ENCODE measurements at regions not wholly inside any gene's neighbourhood (a gene's known extent, or its start where the extent isn't known, plus 50 kb on each side); places are given as distances from the start of the nearest gene placed in this dataset.

DNA sequence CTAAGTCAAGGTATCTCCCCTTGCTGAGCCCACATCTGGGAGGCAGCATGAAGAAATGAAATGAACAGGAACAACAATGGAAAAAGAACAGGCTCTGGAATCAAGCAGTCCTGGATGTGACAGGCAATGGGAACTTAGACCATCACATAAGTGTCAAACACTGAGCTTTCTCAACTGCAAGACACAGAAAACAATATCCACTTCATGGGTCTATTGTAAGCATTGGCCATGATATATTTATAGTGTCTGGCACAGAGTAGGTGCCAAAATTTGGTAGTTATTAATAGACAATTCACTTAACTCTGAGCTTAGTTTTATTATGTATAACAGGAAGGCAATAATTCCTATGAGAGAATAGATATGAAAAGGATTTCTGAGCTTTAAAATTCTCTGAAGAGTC is 64.1 kb upstream of the ATP1B1 start:
- H3K9me3 ChIP-seq (ENCODE audit: control insufficient read depth in 2 of 2, low read length in 2 of 2) = no peaks in the 10 kb centered on the region
- no peak overlapping the region for H3K27ac ChIP-seq (ENCODE audit: insufficient read depth, low read length, poor library complexity, severe bottlenecking)
- no peak overlapping the region for H3K4me3 ChIP-seq (ENCODE audit: low read depth, low read length)
- no peaks in the 10 kb centered on the region for H3K36me3 ChIP-seq (ENCODE audit: control insufficient read depth, insufficient read depth, low read length)
- H3K27ac Mint-ChIP-seq = peak overlapping the region; percentile 88 to 99 (median 89)
- peaks cover 0 to 2% (median 0%) of the 10 kb centered on the region in 7 donors for H3K9me3 Mint-ChIP-seq
- no peaks in the 10 kb centered on the region for H3K27me3 Mint-ChIP-seq
- H3K36me3 Mint-ChIP-seq = no peaks in the 10 kb centered on the region
- no peak for DNase-seq
- peaks cover 18 to 48% (median 41%) of the 10 kb centered on the region in 4 donors for H3K4me1 Mint-ChIP-seq
- no peaks in the 10 kb centered on the region for H3K27me3 ChIP-seq (ENCODE audit: control insufficient read depth, insufficient read depth, low read length)
- no peak for ATAC-seq (ENCODE audit: low read depth in 2 of 2)
- peaks cover 23% of the 10 kb centered on the region for H3K4me1 ChIP-seq (ENCODE audit: control insufficient read depth, insufficient read depth, low read length, poor library complexity, severe bottlenecking)
- H3K4me3 Mint-ChIP-seq = no peak overlapping the region

DNA sequence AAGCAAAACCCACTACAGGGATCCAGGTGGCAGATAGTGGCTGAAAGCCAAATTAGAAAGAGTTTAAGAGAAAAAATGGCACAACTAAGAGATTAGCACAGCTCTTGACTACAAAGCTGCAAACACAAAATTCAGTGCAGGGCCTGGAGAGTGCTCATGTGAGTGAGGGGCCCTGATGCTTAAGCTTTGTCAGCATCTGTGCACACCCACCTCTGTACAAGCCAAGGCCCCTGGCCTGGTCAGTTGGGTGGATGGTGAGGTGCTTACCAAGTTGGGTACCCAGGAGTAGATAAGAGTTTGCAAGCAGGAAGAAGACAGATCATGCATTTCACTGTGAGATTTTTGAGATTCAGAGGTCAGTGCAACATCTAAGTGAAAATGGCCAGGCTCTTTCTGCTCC is 62.7 kb upstream of the ATP1B1 start:
- Mint-ChIP-seq H3K36me3 (no peaks in the 10 kb centered on the region), H3K4me3 (peak overlapping the region in 3 of 4 donors; percentile 6 to 85 (median 75)), H3K4me1 (peaks cover 18 to 59% (median 44%) of the 10 kb centered on the region in 4 donors), H3K27me3 (no peaks in the 10 kb centered on the region), H3K9me3 (peaks cover 0 to 2% (median 0%) of the 10 kb centered on the region in 7 donors), H3K27ac (peak overlapping the region; percentile 88 to 99 (median 89))
- Histone ChIP-seq H3K4me3 (ENCODE audit: low read depth, low read length) (peak overlapping the region; percentile 60), H3K4me1 (ENCODE audit: control insufficient read depth, insufficient read depth, low read length, poor library complexity, severe bottlenecking) (peaks cover 23% of the 10 kb centered on the region), H3K27me3 (ENCODE audit: control insufficient read depth, insufficient read depth, low read length) (no peaks in the 10 kb centered on the region), H3K9me3 (ENCODE audit: control insufficient read depth in 2 of 2, low read length in 2 of 2) (no peaks in the 10 kb centered on the region), H3K27ac (ENCODE audit: insufficient read depth, low read length, poor library complexity, severe bottlenecking) (peak overlapping the region; percentile 58), H3K36me3 (ENCODE audit: control insufficient read depth, insufficient read depth, low read length) (no peaks in the 10 kb centered on the region)
- ATAC-seq (ENCODE audit: low read depth in 2 of 2) (no peak), DNase-seq (no peak)

DNA sequence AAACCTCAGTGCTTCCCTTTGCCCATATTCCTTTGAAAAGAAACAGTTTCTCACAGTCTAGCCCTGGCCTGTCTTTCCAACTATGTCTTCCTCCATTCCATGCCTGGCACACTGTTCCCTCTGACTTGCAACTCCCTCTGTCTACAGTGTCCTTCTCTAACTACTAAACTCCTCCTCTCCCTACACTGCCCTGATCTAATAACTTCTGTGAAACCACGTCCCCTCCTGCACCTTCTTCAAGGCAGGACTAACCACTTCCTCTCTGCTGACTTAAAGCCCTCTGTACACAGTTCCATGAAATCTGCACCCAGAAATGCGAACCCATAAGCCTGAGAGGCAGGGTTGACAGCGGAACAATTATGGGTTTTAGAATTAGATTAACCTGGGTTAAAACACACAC is 62.2 kb upstream of the ATP1B1 start:
- no peaks in the 10 kb centered on the region for H3K36me3 Mint-ChIP-seq
- Histone ChIP-seq H3K9me3 (ENCODE audit: control insufficient read depth in 2 of 2, low read length in 2 of 2) (no peaks in the 10 kb centered on the region), H3K27ac (ENCODE audit: insufficient read depth, low read length, poor library complexity, severe bottlenecking) (peak overlapping the region; percentile 58), H3K4me1 (ENCODE audit: control insufficient read depth, insufficient read depth, low read length, poor library complexity, severe bottlenecking) (peaks cover 23% of the 10 kb centered on the region), H3K27me3 (ENCODE audit: control insufficient read depth, insufficient read depth, low read length) (no peaks in the 10 kb centered on the region), H3K36me3 (ENCODE audit: control insufficient read depth, insufficient read depth, low read length) (no peaks in the 10 kb centered on the region), H3K4me3 (ENCODE audit: low read depth, low read length) (peak overlapping the region; percentile 60)
- DNase-seq (peak in 2 of 3 donors; percentile 54 to 97), ATAC-seq (ENCODE audit: low read depth in 2 of 2) (peak; percentile 99 to 100)
- peak overlapping the region; percentile 89 to 99 (median 93) for H3K27ac Mint-ChIP-seq
- peaks cover 18 to 64% (median 48%) of the 10 kb centered on the region in 4 donors for H3K4me1 Mint-ChIP-seq
- peak overlapping the region; percentile 2 to 85 (median 40) for H3K4me3 Mint-ChIP-seq
- peaks cover 0 to under 1% (median 0%) of the 10 kb centered on the region in 7 donors for H3K9me3 Mint-ChIP-seq
- no peaks in the 10 kb centered on the region for H3K27me3 Mint-ChIP-seq

DNA sequence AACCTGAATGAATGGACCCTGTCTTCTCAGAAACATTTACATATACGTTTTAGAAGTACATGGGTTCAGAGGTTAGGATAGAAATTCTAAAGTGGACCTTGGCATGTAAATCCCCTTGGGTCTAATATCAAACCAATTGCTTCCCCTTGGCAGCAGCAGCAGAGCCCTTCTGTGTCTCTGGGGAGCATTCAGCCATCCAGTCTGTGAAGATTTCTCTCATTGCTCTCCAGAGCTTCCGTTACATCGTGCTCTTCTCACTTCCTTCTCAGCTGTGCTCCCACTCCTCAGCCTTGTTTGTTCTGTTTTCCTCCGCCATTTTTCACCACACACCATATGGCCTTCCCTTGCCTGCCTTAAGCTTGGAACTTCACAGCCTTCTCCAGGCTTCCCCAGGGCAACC is 61.5 kb upstream of the ATP1B1 start:
- H3K4me1 Mint-ChIP-seq = peaks cover 18 to 67% (median 51%) of the 10 kb centered on the region in 4 donors
- H3K4me1 ChIP-seq (ENCODE audit: control insufficient read depth, insufficient read depth, low read length, poor library complexity, severe bottlenecking) = peaks cover 23% of the 10 kb centered on the region
- no peak for DNase-seq
- H3K27ac Mint-ChIP-seq = peak overlapping the region; percentile 7 to 88 (median 75)
- H3K9me3 Mint-ChIP-seq = no peaks in the 10 kb centered on the region
- no peaks in the 10 kb centered on the region for H3K36me3 Mint-ChIP-seq
- no peaks in the 10 kb centered on the region for H3K27me3 Mint-ChIP-seq
- no peaks in the 10 kb centered on the region for H3K27me3 ChIP-seq (ENCODE audit: control insufficient read depth, insufficient read depth, low read length)
- peak overlapping the region; percentile 60 for H3K4me3 ChIP-seq (ENCODE audit: low read depth, low read length)
- H3K36me3 ChIP-seq (ENCODE audit: control insufficient read depth, insufficient read depth, low read length) = no peaks in the 10 kb centered on the region
- H3K9me3 ChIP-seq (ENCODE audit: control insufficient read depth in 2 of 2, low read length in 2 of 2) = no peaks in the 10 kb centered on the region
- peak overlapping the region in 3 of 4 donors; percentile 15 to 87 (median 63) for H3K4me3 Mint-ChIP-seq
- H3K27ac ChIP-seq (ENCODE audit: insufficient read depth, low read length, poor library complexity, severe bottlenecking) = no peak overlapping the region
- no peak for ATAC-seq (ENCODE audit: low read depth in 2 of 2)

DNA sequence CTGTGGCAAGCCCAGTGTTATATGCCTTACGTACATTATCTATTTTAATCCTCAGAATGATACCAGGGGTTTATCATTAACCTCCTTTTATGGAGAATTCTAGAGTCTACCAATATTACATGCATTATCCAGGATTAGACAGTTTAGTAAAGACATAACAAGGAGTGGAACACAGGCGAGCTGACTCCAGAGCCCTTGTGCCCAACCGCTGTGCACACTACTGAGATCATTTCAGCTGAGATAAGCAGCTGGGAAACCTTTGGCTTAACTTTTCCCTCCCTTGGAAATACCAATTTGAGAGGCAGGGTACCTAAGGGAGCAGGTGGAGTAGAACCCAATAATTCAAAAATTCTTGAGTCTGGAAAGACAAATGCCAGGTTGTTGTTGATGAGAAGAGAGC is 59.8 kb upstream of the ATP1B1 start:
- DNase-seq (no peak), ATAC-seq (ENCODE audit: low read depth in 2 of 2) (no peak)
- Mint-ChIP-seq H3K4me1 (peaks cover 18 to 67% (median 50%) of the 10 kb centered on the region in 4 donors), H3K27me3 (no peaks in the 10 kb centered on the region), H3K9me3 (no peaks in the 10 kb centered on the region), H3K36me3 (no peaks in the 10 kb centered on the region), H3K27ac (peak overlapping the region in 2 of 3 donors; percentile 22 to 75), H3K4me3 (no peak overlapping the region)
- no peaks in the 10 kb centered on the region for H3K36me3 ChIP-seq (ENCODE audit: control insufficient read depth, insufficient read depth, low read length)
- H3K27ac ChIP-seq (ENCODE audit: insufficient read depth, low read length, poor library complexity, severe bottlenecking) = no peak overlapping the region
- no peaks in the 10 kb centered on the region for H3K27me3 ChIP-seq (ENCODE audit: control insufficient read depth, insufficient read depth, low read length)
- no peak overlapping the region for H3K4me3 ChIP-seq (ENCODE audit: low read depth, low read length)
- no peaks in the 10 kb centered on the region for H3K9me3 ChIP-seq (ENCODE audit: control insufficient read depth in 2 of 2, low read length in 2 of 2)
- H3K4me1 ChIP-seq (ENCODE audit: control insufficient read depth, insufficient read depth, low read length, poor library complexity, severe bottlenecking) = peaks cover 23% of the 10 kb centered on the region

DNA sequence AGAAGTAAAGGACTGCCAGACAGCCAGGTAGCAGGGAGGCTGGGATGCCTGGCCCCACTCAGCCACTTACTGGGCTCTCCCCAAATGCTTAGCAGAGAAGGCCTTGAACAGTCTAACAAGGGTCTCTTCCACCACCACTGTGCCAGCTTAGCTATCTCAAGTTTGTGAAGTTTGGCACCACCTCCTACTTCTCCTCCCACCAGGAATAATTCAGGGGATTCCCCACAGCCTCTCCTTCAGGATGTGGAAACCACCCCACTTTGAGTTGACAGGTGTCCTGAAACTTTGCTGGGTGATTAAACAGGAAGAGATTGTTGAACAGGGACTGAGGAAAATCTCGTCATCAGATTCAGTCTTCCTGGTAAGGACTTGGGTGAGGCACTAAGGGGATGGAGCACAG is 59.4 kb upstream of the ATP1B1 start:
- H3K27ac Mint-ChIP-seq = peak overlapping the region in 2 of 3 donors; percentile 32 to 59
- H3K9me3 Mint-ChIP-seq = no peaks in the 10 kb centered on the region
- ATAC-seq (ENCODE audit: low read depth in 2 of 2) (no peak), DNase-seq (peak in 1 of 3 donors; percentile 11)
- H3K4me1 Mint-ChIP-seq = peaks cover 18 to 67% (median 49%) of the 10 kb centered on the region in 4 donors
- no peaks in the 10 kb centered on the region for H3K27me3 ChIP-seq (ENCODE audit: control insufficient read depth, insufficient read depth, low read length)
- H3K36me3 ChIP-seq (ENCODE audit: control insufficient read depth, insufficient read depth, low read length) = no peaks in the 10 kb centered on the region
- no peaks in the 10 kb centered on the region for H3K9me3 ChIP-seq (ENCODE audit: control insufficient read depth in 2 of 2, low read length in 2 of 2)
- H3K4me3 Mint-ChIP-seq = no peak overlapping the region
- H3K4me3 ChIP-seq (ENCODE audit: low read depth, low read length) = no peak overlapping the region
- H3K4me1 ChIP-seq (ENCODE audit: control insufficient read depth, insufficient read depth, low read length, poor library complexity, severe bottlenecking) = peaks cover 23% of the 10 kb centered on the region
- no peaks in the 10 kb centered on the region for H3K27me3 Mint-ChIP-seq
- H3K36me3 Mint-ChIP-seq = no peaks in the 10 kb centered on the region
- H3K27ac ChIP-seq (ENCODE audit: insufficient read depth, low read length, poor library complexity, severe bottlenecking) = no peak overlapping the region

DNA sequence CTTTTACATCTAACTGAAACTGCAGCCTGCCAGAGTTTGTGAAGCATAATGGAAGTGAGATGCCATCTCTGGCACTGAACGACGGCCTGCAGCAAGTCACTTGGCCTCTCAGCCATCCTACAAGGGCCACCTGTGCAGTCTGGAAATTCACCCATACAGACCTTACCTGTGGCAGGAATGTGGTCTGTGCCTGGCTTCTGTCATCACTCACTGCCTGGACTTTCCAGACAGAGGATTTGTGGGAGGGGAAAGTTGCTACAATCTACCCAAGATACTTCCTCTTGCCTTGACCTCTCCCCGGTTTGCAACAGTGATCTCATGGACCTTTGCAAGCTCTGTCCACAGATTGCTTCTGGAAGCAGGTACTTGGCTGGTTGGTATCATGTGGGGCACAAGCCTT is 58.4 kb upstream of the ATP1B1 start:
- Mint-ChIP-seq H3K4me3 (no peak overlapping the region), H3K4me1 (peaks cover 18 to 58% (median 42%) of the 10 kb centered on the region in 4 donors), H3K36me3 (no peaks in the 10 kb centered on the region), H3K9me3 (no peaks in the 10 kb centered on the region), H3K27ac (peak overlapping the region in 1 of 3 donors; percentile 18), H3K27me3 (no peaks in the 10 kb centered on the region)
- H3K27me3 ChIP-seq (ENCODE audit: control insufficient read depth, insufficient read depth, low read length) = no peaks in the 10 kb centered on the region
- DNase-seq (no peak), ATAC-seq (ENCODE audit: low read depth in 2 of 2) (no peak)
- no peaks in the 10 kb centered on the region for H3K9me3 ChIP-seq (ENCODE audit: control insufficient read depth in 2 of 2, low read length in 2 of 2)
- H3K4me3 ChIP-seq (ENCODE audit: low read depth, low read length) = no peak overlapping the region
- no peak overlapping the region for H3K27ac ChIP-seq (ENCODE audit: insufficient read depth, low read length, poor library complexity, severe bottlenecking)
- no peaks in the 10 kb centered on the region for H3K36me3 ChIP-seq (ENCODE audit: control insufficient read depth, insufficient read depth, low read length)
- H3K4me1 ChIP-seq (ENCODE audit: control insufficient read depth, insufficient read depth, low read length, poor library complexity, severe bottlenecking) = peaks cover 23% of the 10 kb centered on the region

DNA sequence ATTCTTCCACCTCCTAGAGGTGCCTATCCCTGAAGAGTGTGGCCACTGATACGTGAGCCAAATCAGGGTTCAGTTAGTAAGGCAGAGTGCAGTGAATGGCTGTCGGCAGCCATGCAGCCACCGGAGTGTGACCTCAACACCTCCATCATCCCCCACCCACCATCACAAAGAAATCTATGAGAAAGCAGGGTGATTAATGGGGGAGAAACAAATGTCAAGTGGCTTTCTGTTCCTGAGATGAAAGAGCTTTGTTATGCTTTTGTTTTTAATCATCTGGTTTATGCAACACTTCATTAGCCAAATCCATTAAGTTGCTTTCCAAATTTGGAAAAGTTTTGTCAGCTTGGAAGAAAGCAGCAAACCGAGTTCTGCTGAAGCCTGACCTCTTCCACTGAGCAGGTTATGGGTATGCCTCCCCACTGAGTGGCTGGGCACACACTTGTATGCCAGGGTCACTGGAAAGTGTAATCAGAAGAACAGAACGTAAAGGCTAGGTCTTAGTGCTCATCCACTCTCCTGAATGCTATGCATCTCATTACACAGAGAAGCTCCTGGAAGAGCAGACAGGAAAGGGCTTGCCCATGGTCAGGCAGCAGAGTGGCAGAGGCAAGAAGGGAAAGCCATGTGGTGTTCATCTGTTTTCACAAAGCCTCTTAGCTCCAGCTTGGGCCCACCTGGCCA is 57.1 kb upstream of the ATP1B1 start:
- Histone ChIP-seq H3K27me3 (ENCODE audit: control insufficient read depth, insufficient read depth, low read length) (no peaks in the 10 kb centered on the region), H3K27ac (ENCODE audit: insufficient read depth, low read length, poor library complexity, severe bottlenecking) (no peak overlapping the region), H3K4me1 (ENCODE audit: control insufficient read depth, insufficient read depth, low read length, poor library complexity, severe bottlenecking) (peaks cover 11% of the 10 kb centered on the region), H3K9me3 (ENCODE audit: control insufficient read depth in 2 of 2, low read length in 2 of 2) (no peaks in the 10 kb centered on the region), H3K4me3 (ENCODE audit: low read depth, low read length) (no peak overlapping the region), H3K36me3 (ENCODE audit: control insufficient read depth, insufficient read depth, low read length) (no peaks in the 10 kb centered on the region)
- ATAC-seq (ENCODE audit: low read depth in 2 of 2) (no peak), DNase-seq (peak in 1 of 3 donors; percentile 21)
- peak overlapping the region in 1 of 3 donors; percentile 66 for H3K27ac Mint-ChIP-seq
- no peaks in the 10 kb centered on the region for H3K36me3 Mint-ChIP-seq
- peaks cover 12 to 45% (median 30%) of the 10 kb centered on the region in 4 donors for H3K4me1 Mint-ChIP-seq
- H3K27me3 Mint-ChIP-seq = no peaks in the 10 kb centered on the region
- no peak overlapping the region for H3K4me3 Mint-ChIP-seq
- no peaks in the 10 kb centered on the region for H3K9me3 Mint-ChIP-seq
